UCSD-AML1 (cell line): ENCODE measurements at regions not wholly inside any gene's neighbourhood (a gene's known extent, or its start where the extent isn't known, plus 50 kb on each side); places are given as distances from the start of the nearest gene placed in this dataset.
A peak's percentile ranks its signal among the peaks of the same experiment; 100 is the strongest.

Source experiments
- DNase-seq: peaks from one replicate; lab custom pipeline; 2025; ENCODE audit not compliant: unreplicated experiment; lab: John Stamatoyannopoulos, UW

GRCh38 chr3:69539134-69539533 is 153.2 kb upstream of the FRMD4B start:
- no peak for DNase-seq

GRCh38 chr3:69538281-69538680 is 152.4 kb upstream of the FRMD4B start:
- no peak for DNase-seq

GRCh38 chr3:69536306-69537020 is 150.6 kb upstream of the FRMD4B start:
- DNase-seq, result no peak

GRCh38 chr3:69535613-69536012 is 149.7 kb upstream of the FRMD4B start:
- DNase-seq, result no peak

- no peak for DNase-seq
These were observed 146.8 kb upstream of the FRMD4B start for GRCh38 chr3:69532547-69533224.

GRCh38 chr3:69531576-69532546 is 146.0 kb upstream of the FRMD4B start:
- DNase-seq, result no peak

GRCh38 chr3:69530554-69530953 is 144.7 kb upstream of the FRMD4B start:
- DNase-seq, result no peak

- DNase-seq, result no peak
These were observed 141.6 kb upstream of the FRMD4B start for GRCh38 chr3:69527498-69527897.

- no peak for DNase-seq
These were observed 138.9 kb upstream of the FRMD4B start for GRCh38 chr3:69524816-69525215.

- DNase-seq, result no peak
These were observed 135.4 kb upstream of the FRMD4B start for GRCh38 chr3:69521286-69521685.

GRCh38 chr3:69511361-69511760 is 125.5 kb upstream of the FRMD4B start:
- DNase-seq, result no peak

GRCh38 chr3:69510481-69511030 is 124.7 kb upstream of the FRMD4B start:
- no peak for DNase-seq

GRCh38 chr3:69509288-69509687 is 123.4 kb upstream of the FRMD4B start:
- no peak for DNase-seq

- DNase-seq, result no peak
These were observed 120.0 kb upstream of the FRMD4B start for GRCh38 chr3:69505770-69506407.

GRCh38 chr3:69504232-69504631 is 118.3 kb upstream of the FRMD4B start:
- DNase-seq, result no peak

- peak; percentile 17 for DNase-seq
These were observed 114.7 kb upstream of the FRMD4B start for GRCh38 chr3:69500604-69501003.

- DNase-seq, result no peak
These were observed 114.1 kb upstream of the FRMD4B start for GRCh38 chr3:69499899-69500421.

GRCh38 chr3:69499422-69499821 is 113.5 kb upstream of the FRMD4B start:
- no peak for DNase-seq

- no peak for DNase-seq
These were observed 111.0 kb upstream of the FRMD4B start for GRCh38 chr3:69496856-69497255.

- no peak for DNase-seq
These were observed 108.3 kb upstream of the FRMD4B start for GRCh38 chr3:69494185-69494584.

- DNase-seq, result no peak
These were observed 107.3 kb upstream of the FRMD4B start for GRCh38 chr3:69493157-69493556.
